ENCODE measurements at regions not wholly inside any gene's neighbourhood (a gene's known extent, or its start where the extent isn't known, plus 50 kb on each side); places are given as distances from the start of the nearest gene placed in this dataset.

DNA sequence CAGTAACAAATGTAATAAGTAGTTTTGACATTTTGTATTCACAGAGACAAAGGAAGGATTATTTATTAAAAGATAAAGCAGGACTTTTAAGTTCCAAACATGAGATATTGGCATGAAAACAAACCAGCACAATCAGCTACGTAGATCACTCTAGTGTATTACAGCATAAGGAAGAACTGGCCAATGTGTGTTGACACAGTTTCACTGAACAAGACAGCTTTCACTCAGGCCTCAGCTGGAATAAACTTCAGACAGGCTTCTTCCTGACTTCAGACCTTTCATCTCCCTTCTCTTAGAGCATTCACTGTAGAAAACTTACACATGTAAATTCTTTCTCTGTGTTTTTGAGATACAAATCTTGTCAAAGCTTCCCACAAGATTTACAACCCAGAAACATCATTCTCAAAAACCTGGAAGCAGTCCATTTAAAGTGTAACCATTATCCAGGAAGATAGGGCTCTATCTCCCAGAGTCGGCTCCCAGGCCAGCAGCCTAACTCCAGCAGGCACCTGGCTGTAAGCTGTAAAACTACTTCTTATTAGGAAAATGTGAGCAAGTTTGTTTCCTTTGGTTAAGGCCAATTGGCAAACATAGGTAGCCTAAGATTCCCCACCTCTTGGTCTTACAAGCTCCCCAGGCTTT is 768.3 kb upstream of the CDH7 start:
- no peak for DNase-seq

DNA sequence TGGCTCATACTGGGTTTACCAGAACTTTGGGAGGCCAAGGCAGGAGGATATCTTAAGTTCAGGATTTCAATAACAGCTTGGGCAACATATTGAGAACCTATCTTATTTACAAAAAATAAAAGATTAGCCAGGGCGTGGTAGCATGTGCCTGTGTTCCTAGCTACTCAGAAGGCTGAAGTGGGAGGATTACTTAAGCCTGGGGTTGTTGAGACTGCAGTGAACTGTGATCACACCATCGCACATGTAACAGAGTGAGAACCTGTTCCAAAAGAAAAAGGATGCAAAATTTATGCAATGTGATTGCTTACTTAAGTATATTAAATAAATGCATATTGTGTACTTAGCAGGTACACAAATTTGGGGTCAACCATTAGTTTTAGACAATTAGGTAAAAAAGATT is 768.9 kb upstream of the CDH7 start:
- no peak for DNase-seq

DNA sequence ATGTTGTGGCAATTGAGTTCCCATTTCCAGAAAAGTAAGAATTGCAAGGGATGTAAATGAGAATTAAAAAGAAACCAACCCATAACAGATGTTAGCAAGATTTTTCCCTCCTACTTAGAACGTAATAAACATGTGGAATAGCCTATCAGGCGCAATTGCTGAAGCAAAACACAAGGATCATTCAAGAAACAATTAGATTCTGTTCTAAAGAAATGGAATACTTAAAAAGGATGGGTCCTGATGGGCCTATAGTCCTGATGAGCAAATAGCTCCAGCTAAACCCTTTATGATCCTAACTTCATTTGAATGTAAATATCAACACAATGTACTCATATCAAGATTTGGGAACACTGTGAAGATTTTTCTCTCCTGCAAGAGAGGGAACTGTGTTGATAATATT is 771.0 kb upstream of the CDH7 start:
- DNase-seq = no peak

DNA sequence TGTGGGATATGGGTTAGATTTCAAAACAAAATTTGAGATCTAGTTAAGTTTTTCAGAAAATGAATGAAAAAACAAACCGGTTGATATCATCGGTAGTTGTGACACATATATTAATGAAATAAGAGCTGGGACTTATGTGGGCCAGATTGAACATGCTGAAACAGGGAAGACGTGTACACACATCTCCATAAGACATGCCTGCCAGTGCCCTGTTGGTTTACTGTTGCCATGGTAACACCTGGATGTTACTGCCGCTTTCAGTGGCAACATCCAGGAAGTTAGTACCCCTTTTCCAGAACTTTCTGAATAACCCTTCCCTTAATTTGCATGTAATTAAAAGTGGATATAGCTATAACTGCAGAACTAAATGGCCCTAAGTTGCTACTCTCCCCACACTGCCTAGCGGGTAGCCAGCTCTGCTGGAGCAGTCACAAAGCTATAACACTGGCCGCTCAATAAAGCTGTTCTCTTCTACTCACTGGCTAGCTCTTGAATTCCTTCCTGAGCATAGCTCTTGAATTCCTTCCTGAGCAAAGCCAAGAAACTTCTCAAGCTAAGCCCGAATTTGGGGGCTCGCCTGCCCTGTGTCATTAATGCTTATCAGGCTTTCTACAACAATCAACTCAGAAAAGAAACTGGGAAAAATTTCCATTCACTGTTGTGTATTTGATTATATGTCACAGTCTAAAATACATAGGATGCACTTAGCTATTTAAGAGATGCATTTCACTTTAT is 776.3 kb upstream of the CDH7 start:
- no peak for DNase-seq

GRCh38 chr18:64972545-64972944 is 778.3 kb upstream of the CDH7 start:
- DNase-seq = no peak

GRCh38 chr18:64966667-64967066 is 784.1 kb upstream of the CDH7 start:
- DNase-seq = peak; percentile 54

- DNase-seq = no peak
Observed at GRCh38 chr18:64956465-64956864, 794.3 kb upstream of the CDH7 start.

GRCh38 chr18:64949885-64950284 is 800.9 kb upstream of the CDH7 start:
- DNase-seq = no peak

GRCh38 chr18:64936671-64937070 is 787.8 kb upstream of the LINC00305 start:
- DNase-seq = no peak

DNA sequence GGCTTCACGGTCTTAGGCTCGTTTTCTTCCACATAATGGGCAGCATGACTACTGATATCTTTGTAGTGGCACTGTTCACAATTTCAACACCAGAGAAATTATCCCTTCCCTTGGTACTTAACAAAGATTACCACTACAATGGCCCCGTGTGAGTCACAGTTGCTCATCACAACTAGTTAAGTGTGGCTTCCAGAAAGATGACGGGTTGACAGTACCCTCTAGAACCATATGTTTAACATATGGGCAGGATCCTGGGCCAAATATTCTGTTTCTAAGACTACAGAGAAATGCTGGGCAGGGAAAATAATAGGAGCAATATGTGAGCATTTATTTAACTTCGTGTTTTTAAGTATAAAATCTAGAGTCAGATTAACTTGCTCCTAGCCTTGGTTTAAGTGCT is 780.1 kb upstream of the LINC00305 start:
- DNase-seq = no peak

GRCh38 chr18:64919971-64920570 is 771.2 kb upstream of the LINC00305 start:
- DNase-seq = no peak

DNA sequence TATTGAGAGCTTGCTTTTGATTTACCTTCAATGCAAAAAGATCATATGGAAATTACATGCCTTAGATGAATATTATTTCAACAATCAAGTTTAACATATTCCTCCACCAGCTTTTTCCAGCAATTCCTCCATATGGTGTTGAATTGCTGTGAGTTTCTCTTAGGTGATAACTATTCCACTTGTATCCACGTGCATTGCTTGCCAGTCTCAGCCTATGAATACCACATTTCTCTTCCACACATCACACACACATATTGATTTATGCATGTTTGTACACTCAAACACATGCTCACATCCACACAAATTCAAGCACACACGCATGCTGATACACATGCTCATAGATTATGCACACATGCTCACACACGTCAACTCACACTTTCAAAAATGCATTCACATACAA is 770.0 kb upstream of the LINC00305 start:
- DNase-seq = no peak

DNA sequence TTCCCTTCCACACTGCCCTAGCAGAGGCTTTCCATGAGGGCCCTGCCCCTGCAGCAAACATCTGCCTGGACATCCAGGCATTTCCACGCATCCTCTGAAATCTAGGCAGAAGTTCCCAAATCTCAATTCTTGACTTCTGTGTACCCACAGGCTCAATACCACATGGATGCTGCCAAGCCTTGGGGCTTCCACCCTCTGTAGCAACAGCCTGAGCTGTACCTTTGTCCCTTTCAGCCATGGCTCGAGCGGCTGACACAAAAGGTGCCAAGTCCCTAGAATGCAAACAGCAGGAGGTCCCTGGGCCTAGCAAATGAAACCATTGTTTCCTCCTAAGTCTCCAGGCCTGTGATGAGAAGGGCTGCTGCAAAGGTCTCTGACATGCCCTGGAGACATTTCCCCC is 744.5 kb upstream of the LINC00305 start:
- DNase-seq = no peak

GRCh38 chr18:64888956-64889355 is 740.1 kb upstream of the LINC00305 start:
- DNase-seq = no peak

GRCh38 chr18:64886995-64887394 is 738.1 kb upstream of the LINC00305 start:
- no peak for DNase-seq

DNA sequence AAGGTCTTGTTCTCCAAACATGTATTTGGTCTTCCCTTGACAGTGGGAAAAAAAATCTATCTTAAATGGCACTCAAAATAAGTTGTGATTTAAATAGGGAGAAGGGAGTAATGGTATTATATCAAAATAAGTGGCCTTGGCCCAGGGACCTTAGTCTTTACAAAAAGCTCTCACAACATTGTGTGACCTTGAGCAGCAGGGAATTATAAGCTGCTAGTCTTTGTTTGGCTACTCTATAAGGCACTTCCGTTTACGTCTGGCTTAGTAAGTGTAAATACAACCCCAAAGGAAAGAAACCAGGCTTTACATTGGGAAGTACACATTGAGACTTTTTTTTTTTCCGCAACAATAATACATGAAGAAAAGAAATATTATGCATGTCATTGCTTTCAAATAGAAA is 734.0 kb upstream of the LINC00305 start:
- DNase-seq = no peak

GRCh38 chr18:64876833-64877232 is 727.9 kb upstream of the LINC00305 start:
- no peak for DNase-seq

GRCh38 chr18:64872710-64873458 is 724.0 kb upstream of the LINC00305 start:
- DNase-seq = no peak

GRCh38 chr18:64854112-64854511 is 705.2 kb upstream of the LINC00305 start:
- DNase-seq = no peak

GRCh38 chr18:64852281-64852680 is 703.4 kb upstream of the LINC00305 start:
- peak; percentile 68 for DNase-seq

- DNase-seq = no peak
Observed at GRCh38 chr18:64851726-64852125, 702.8 kb upstream of the LINC00305 start.

- no peak for DNase-seq
Observed at GRCh38 chr18:64850791-64851190, 701.9 kb upstream of the LINC00305 start.

GRCh38 chr18:64840911-64841701 is 692.2 kb upstream of the LINC00305 start:
- DNase-seq = no peak
